Panc1 (cell line): ENCODE measurements at regions not wholly inside any gene's neighbourhood (a gene's known extent, or its start where the extent isn't known, plus 50 kb on each side); places are given as distances from the start of the nearest gene placed in this dataset.

ENCODE experiments used
- ATAC-seq: fragments of 200-7000 bp; cut with Tn5 transposase; 2 replicates; pipeline ENCODE4 v1.9.1; 2020; ENCODE audit warnings: mild to moderate bottlenecking, moderate library complexity
- BruUV-seq: library from RNA; stranded (reverse); fragments of 400-500 nt; replicated peaks from 2 replicates; lab custom pipeline; 2021; lab: Mats Ljungman, UMichigan
- CTCF ChIA-PET: fragments of 300-600 bp; sonication (Branson Sonifier 250); formaldehyde crosslinking; loops from one replicate; lab custom pipeline; 2022; ENCODE audit warnings: antibody characterized with exemption; lab: Charles Lee
- POLR2A ChIA-PET: fragments of 300-600 bp; sonication (Branson Sonifier 250); formaldehyde crosslinking; loops from one replicate; lab custom pipeline; 2022; ENCODE audit warnings: antibody characterized with exemption; lab: Charles Lee
- DNase-seq: peaks from one replicate; pipeline ENCODE4 v3.0.0-alpha.2; 2010; ENCODE audit warnings: low read depth, low spot score
- H3K27ac ChIP-seq: 2 replicates; pipeline ENCODE4 v1.5.1; 2011; ENCODE audit warnings: mild to moderate bottlenecking, low read length, inconsistent platforms
- H3K27me3 ChIP-seq: fragments of 200-500 bp; sonication (Bioruptor generic); 2 replicates; pipeline ENCODE4 v1.6.0; 2014; ENCODE audit warnings: low read length, inconsistent platforms; ENCODE audit not compliant: control insufficient read depth, insufficient read depth
- H3K36me3 ChIP-seq: fragments of 200-500 bp; sonication (Bioruptor generic); 2 replicates; pipeline ENCODE4 v1.5.1; 2014; ENCODE audit warnings: inconsistent platforms, mild to moderate bottlenecking, low read length, moderate library complexity; ENCODE audit not compliant: control insufficient read depth, insufficient read depth
- H3K4me1 ChIP-seq: 2 replicates; pipeline ENCODE4 v1.5.1; 2011; ENCODE audit warnings: inconsistent platforms, mild to moderate bottlenecking, low read length, moderate library complexity; ENCODE audit not compliant: control insufficient read depth, insufficient read depth
- H3K4me3 ChIP-seq, 2 experiments: 2 replicates each; pipeline ENCODE4 v1.5.1; 2011 to 2012; ENCODE audit warnings: low read depth in 2 of 2, low read length in 2 of 2, mild to moderate bottlenecking in 2 of 2, inconsistent platforms in 1 of 2, moderate library complexity in 1 of 2
- H3K9me3 ChIP-seq: fragments of 200-500 bp; sonication (Bioruptor generic); 2 replicates; pipeline ENCODE4 v1.5.1; 2014; ENCODE audit warnings: low read depth, mild to moderate bottlenecking, inconsistent platforms, low read length, moderate library complexity; ENCODE audit not compliant: control insufficient read depth, insufficient read depth
- POLR2AphosphoS5 ChIP-seq: IDR thresholded peaks from 2 replicates; pipeline ENCODE4 v1.6.1; 2012; ENCODE audit warnings: mild to moderate bottlenecking, low read depth, low read length, moderate library complexity
- REST ChIP-seq, 2 experiments: IDR thresholded peaks; 2 replicates each; pipeline ENCODE4 v1.6.1; 2011 to 2012; ENCODE audit warnings: low read depth in 2 of 2, control low read depth in 1 of 2, low read length in 1 of 2, mild to moderate bottlenecking in 1 of 2, moderate library complexity in 1 of 2; ENCODE audit not compliant: insufficient read depth in 1 of 2
- SIN3A ChIP-seq: IDR thresholded peaks from 2 replicates; pipeline ENCODE4 v1.6.1; 2012; ENCODE audit warnings: low read depth, mild to moderate bottlenecking, low read length, moderate library complexity, borderline replicate concordance; ENCODE audit not compliant: insufficient read depth
- TCF7L2 ChIP-seq: IDR thresholded peaks from 2 replicates; pipeline ENCODE4 v1.6.1; 2011; ENCODE audit warnings: mild to moderate bottlenecking, low read depth, low read length, inconsistent platforms
- in situ Hi-C: cut with HindIII; loops from 2 replicates; pipeline ENCODE4 v1.10.0; 2016; ENCODE audit warnings: low sequenced_read_pairs, low pct_unique_long_range_greater_than_20kb
- intact Hi-C: fragments of 100-400 bp; cut with micrococcal nuclease; formaldehyde crosslinking; loops from one replicate; pipeline ENCODE4 v1.10.0; 2022; ENCODE audit not compliant: unreplicated experiment
- TF ChIP-seq, protein P1 (sequence below): fragments of 450-650 bp; IDR thresholded peaks from 2 replicates; pipeline ENCODE4 v1.5.1; 2017; ENCODE audit warnings: mild to moderate bottlenecking

DNA sequence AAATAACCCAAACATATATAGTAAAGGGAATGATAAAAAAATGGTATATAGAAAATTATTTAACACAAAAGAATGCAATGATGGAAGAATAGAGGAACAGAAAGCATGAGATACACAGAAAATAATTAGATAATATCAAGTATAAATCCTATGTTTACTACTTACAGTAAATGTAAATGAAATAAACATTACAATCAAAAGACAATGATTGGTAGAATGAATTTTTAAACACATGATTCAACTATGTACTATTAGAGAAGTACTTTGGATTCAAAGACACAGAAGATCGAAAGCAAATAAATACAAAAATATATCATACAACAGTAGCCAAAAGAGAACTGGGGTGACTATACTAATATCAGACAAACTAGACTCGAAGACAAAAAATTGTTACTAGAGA, 97.6 kb upstream of the PARD3B start:
- Histone ChIP-seq H3K36me3 (no peaks in the 10 kb centered on the region), H3K27ac (no peak overlapping the region), H3K4me1 (no peaks in the 10 kb centered on the region), H3K27me3 (no peaks in the 10 kb centered on the region), H3K9me3 (no peaks in the 10 kb centered on the region), H3K4me3 (no peak overlapping the region)
- DNase-seq (no peak), ATAC-seq (no peak)
- BruUV-seq: no TSS peak
- intact Hi-C loops: no loop called here
- in situ Hi-C loops: no loop called here
- POLR2A ChIA-PET: interaction anchor here (0.6 kb wide), 1 partner anchor 392 kb away, joined by 4 read pairs; no protein-coding TSS in a partner anchor
- CTCF ChIA-PET: no interaction called here
- TF ChIP-seq REST (IDR thresholded peaks at IDR 0.05; ENCODE audit: insufficient read depth in 1 of 2, low read depth in 2 of 2, low read length in 1 of 2) (no peak), POLR2AphosphoS5 (no peak), SIN3A (no peak), TCF7L2 (no peak)
- TF ChIP-seq, protein P1, sequence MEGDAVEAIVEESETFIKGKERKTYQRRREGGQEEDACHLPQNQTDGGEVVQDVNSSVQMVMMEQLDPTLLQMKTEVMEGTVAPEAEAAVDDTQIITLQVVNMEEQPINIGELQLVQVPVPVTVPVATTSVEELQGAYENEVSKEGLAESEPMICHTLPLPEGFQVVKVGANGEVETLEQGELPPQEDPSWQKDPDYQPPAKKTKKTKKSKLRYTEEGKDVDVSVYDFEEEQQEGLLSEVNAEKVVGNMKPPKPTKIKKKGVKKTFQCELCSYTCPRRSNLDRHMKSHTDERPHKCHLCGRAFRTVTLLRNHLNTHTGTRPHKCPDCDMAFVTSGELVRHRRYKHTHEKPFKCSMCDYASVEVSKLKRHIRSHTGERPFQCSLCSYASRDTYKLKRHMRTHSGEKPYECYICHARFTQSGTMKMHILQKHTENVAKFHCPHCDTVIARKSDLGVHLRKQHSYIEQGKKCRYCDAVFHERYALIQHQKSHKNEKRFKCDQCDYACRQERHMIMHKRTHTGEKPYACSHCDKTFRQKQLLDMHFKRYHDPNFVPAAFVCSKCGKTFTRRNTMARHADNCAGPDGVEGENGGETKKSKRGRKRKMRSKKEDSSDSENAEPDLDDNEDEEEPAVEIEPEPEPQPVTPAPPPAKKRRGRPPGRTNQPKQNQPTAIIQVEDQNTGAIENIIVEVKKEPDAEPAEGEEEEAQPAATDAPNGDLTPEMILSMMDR: no peak

DNA sequence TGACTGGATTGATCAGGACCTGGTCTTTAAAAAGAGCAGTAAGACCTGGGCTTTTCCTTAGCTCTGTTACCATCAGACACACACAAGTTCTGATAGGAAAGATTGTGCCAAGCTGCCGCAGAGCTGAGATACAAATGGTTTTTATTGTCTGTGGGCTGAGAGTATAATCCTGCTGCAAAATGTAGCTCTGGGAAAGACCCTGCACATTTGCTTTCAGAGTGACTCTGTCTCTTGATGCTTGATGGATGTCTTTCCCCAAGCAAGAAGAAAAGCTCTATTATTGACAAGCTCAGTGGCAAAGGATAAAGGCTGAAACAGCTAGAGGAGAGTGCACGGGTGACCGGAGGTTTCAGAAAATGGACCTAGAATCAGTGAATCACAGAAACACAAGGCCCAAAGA, 95.3 kb upstream of the PARD3B start:
- intact Hi-C loops: no loop called here
- POLR2A ChIA-PET: interaction anchor here (0.5 kb wide), 1 partner anchor 181 kb away, joined by 7 read pairs; no protein-coding TSS in a partner anchor

More for the DNA sequence above, 95.3 kb upstream of the PARD3B start:
- Histone ChIP-seq H3K27ac (no peak overlapping the region), H3K27me3 (no peaks in the 10 kb centered on the region), H3K4me1 (no peaks in the 10 kb centered on the region), H3K9me3 (no peaks in the 10 kb centered on the region), H3K4me3 (no peak overlapping the region), H3K36me3 (no peaks in the 10 kb centered on the region)
- TF ChIP-seq TCF7L2 (no peak), REST (IDR thresholded peaks at IDR 0.05; ENCODE audit: insufficient read depth in 1 of 2, low read depth in 2 of 2, low read length in 1 of 2) (no peak), SIN3A (no peak), POLR2AphosphoS5 (no peak)
- TF ChIP-seq, protein P1: no peak
- DNase-seq (no peak), ATAC-seq (no peak)
- CTCF ChIA-PET: no interaction called here
- BruUV-seq: no TSS peak
- in situ Hi-C loops: no loop called here
